GM21723 (cell line): ENCODE measurements at regions not wholly inside any gene's neighbourhood (a gene's known extent, or its start where the extent isn't known, plus 50 kb on each side); places are given as distances from the start of the nearest gene placed in this dataset.
"Not testable (repeated sequence)": the region's sequence is repeated elsewhere in the genome, so short reads cannot be mapped to it uniquely, and the experiment has no call there.

Experiments used
- ATAC-seq: cut with Tn5 transposase; IDR thresholded peaks from one replicate; pipeline ENCODE4 v1.9.1; 2021; ENCODE audit warnings: mild to moderate bottlenecking, moderate library complexity; ENCODE audit not compliant: unreplicated experiment

DNA sequence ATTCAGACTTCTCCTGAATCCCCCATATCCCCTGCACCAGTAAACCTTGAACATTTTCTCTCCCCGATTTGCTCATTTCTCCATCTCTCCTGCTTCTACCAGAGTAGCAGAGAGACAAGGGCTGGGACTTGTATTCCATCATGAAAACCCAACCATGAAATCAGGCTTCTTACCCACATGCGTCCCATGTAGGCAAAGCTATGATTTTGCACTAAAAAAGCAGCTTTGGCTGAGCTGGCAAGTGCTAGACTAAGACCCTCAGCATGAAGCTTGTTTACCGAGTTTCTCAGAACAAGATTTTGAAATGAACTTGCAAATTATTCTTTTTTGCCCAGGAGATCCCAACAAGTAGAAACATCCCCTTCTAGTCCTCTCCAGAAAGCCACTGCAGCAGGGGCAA lies 80.3 kb upstream of the RFLNA start:
- ATAC-seq, result no peak

DNA sequence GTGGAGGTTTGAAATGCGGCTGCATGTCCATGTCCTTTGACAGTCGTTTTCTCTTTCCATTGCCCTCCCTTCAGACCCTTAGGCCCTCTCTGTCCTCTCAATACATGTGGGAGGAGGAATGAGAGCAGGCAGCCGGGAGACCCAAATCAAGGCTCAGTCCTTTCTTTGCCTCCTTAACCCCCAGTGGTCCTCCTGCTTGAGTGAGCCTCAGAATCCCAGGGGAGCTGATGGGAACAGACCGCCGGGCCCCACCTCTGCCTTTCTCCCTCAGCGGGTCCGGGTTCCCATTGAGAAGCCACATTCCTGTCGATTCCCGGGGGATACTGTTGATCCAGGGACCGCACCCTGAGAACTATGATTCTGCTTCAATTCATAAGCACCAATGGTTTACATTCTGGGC lies 77.9 kb upstream of the RFLNA start:
- ATAC-seq, result no peak

- no peak for ATAC-seq
These were observed 77.2 kb upstream of the RFLNA start for GRCh38 chr12:124217508-124218242.

- no peak for ATAC-seq
These were observed 76.7 kb upstream of the RFLNA start for GRCh38 chr12:124218243-124218560.

DNA sequence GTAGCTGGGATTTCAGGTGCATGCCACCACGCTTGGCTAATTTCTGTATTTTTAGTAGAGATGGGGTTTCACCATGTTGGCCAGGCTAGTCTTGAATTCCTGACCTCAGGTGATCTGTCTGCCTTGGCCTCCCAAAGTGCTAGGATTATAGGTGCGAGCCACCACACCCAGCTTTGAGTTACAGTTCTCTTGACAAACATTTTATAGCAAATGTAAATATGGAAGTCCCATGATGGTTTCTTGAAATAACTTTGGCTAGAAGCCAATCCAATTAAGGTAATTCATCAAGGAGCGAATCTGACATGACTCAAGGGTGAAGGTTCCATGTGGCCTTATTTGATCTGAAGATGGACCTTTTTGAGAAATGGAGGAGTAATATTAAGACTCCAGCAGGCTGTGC lies 76.2 kb upstream of the RFLNA start:
- not testable (repeated sequence) for ATAC-seq

GRCh38 chr12:124222368-124223245 lies 72.3 kb upstream of the RFLNA start:
- no peak for ATAC-seq

DNA sequence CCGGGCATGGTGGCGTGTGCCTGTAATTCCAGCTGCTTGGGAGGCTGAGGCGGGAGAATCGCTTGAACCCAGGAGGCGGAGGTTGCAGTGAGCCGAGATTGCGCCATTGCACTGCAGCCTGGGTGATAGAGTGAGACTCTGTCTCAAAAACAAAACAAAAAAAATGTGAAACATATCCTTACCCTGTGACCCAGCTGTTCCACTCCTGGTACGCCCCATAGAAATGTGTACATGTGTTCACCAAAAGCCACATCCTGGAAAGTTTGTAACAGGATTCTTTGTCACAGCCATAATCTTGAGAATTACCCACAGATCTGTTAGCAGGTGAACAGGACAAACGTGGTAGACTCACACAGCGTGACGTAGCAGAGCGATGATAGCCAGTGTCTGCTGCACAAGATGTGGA lies 71.2 kb upstream of the RFLNA start:
- not testable (repeated sequence) for ATAC-seq

GRCh38 chr12:124224535-124225110 lies 70.3 kb upstream of the RFLNA start:
- ATAC-seq, result no peak

GRCh38 chr12:124225730-124226129 lies 69.2 kb upstream of the RFLNA start:
- no peak for ATAC-seq

- no peak for ATAC-seq
These were observed 66.8 kb upstream of the RFLNA start for GRCh38 chr12:124227951-124228711.

DNA sequence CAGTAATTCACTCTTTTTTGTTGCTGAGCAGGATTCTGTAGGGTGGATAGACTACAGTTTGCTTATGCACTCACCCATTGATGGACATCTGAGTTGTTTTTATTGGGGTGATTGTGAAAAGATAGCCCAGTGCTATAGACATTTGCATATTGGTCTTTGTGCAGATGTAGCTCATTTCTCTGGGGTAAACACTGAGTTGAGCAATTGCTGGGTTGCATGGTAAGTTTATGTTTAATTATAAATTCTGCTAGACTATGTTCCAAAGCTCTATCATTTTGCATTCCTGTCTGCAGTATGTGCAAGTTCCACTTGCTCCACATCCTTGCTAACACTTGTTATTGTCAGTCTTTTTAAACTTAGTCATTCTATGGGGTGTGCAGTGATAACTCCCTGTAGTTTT lies 65.4 kb upstream of the RFLNA start:
- ATAC-seq, result no peak

DNA sequence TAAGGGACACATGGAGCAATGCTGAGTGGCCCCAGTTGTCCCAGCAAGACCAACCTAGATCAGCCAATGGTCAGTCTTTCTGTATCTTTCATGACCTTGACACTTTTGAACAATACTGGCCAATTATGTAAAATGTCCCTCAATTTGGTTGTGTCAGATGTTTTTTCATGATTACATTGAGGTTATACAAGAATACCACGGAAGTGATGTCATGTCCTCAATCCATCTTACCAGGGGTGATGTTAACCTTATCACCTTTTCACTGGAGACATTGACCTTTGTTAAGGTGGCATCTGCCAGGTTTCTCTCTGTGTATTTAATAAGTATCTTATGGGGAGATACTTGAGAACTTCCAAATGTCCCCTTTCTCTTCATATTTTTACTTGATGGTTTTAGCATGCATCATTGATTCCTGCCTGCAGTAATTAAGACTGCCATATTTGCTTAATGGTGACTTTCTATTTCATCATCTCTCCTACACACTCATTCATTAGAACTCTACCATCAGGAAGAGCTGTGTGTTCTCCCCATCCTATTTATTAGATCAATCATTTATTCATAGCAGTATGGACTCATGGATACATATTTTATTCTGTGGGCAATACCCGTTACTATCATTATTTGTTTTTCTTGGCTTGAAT lies 64.7 kb upstream of the RFLNA start:
- no peak for ATAC-seq

DNA sequence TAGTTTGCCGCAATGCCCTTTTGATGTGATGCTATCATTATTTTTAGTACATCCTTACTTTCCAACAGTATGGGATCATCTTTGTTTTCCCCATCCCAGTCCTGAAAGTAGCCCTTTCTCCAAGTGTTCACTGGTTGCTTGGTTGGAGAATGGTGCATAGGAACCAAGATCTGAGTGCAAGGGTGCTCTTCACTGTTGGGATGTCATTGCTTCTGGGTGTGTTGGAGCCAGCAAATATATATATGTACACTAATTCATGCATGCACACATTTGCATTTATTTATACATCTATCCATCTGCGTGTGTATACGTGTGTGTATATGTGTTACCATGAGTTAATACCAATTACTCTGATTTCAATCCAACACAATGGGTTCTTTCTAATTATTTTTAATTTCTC lies 64.1 kb upstream of the RFLNA start:
- ATAC-seq, result no peak

DNA sequence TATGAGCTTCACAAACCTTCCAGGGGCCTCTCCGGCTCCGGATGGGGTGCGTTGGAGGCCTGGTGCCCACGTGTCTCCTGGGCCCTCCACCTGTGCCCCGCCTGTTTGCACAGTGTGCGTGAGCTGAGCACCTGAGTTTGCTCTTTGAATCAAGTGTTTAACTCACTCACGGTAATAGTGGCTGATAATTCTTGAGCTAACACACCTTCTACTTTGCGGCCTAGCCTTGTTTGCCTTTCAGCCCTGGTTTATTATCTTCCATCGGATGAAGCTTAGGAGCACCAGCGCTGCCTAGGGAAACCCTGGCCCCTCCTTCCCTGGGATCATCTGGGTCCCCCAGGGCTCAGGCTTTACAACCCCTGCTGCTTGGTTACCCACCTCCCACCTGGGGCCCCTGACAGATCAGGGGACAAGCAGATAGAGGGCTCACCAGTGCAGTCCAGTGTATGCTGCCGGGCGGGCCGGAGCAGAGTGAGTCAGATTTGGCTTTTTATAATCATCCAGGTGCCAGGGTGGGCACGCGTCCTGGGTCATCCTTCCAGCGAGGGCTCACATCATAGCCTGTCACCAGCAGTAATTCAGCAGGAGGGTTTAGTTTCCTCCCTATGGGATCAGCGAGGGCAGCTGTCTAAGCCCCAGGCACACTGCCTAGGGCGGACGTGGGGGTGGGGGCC lies 62.8 kb upstream of the RFLNA start:
- ATAC-seq, result no peak

DNA sequence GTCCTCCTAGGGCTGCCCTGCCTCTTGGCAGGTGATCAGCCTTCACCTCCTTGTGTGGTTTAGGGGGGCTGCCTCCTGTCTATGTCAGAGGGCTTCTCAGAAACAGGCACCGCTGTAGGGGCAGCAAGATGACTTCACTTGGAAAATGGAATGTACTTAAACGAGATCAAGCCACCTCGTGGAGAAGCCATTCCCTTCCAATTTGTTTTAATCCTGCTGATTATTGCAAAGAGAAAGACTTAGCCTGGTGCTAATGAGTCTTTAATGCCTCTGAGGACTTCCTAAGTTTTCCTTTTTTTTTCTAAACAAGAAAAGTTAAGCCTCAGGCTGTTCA lies 62.3 kb upstream of the RFLNA start:
- no peak for ATAC-seq

- no peak for ATAC-seq
These were observed 61.7 kb upstream of the RFLNA start for GRCh38 chr12:124233041-124233796.

GRCh38 chr12:124233846-124234640 lies 60.9 kb upstream of the RFLNA start:
- ATAC-seq, result no peak

- no peak for ATAC-seq
These were observed 58.3 kb upstream of the RFLNA start for GRCh38 chr12:124236625-124237031.

DNA sequence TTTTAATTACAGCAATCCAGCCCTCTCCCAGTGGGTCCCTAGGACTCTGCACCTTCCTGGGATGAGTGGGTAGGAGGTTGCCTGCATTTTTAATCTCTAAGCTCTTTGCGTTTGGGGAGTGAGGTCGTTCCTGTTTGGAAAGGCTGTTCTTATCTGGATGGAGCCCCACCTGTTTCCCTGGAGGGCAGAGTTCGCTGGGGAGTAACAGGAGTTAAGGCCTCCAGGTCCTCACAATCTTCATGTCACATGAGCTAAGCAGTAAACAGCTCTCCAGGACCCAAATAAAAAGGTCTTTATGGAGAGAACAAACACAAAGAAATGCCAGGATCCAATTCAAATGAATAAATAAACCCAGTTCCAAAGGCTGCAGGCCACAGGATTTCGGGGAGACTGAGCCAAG lies 56.0 kb upstream of the RFLNA start:
- ATAC-seq, result no peak
